Stimulated activated CD4-positive, alpha-beta T cell treated with anti-CD3 and anti-CD28 coated beads, TNF-alpha, amount 100 ng/mL, for 4 hours (primary cell): ENCODE measurements at regions not wholly inside any gene's neighbourhood (a gene's known extent, or its start where the extent isn't known, plus 50 kb on each side); places are given as distances from the start of the nearest gene placed in this dataset.
"Not testable (repeated sequence)": the region's sequence is repeated elsewhere in the genome, so short reads cannot be mapped to it uniquely, and the experiment has no call there.

Source experiments
- DNase-seq, 3 experiments: peaks; one replicate each; pipeline ENCODE4 v3.0.0-alpha.2; 2020; ENCODE audit warnings: low read depth in 3 of 3

DNA sequence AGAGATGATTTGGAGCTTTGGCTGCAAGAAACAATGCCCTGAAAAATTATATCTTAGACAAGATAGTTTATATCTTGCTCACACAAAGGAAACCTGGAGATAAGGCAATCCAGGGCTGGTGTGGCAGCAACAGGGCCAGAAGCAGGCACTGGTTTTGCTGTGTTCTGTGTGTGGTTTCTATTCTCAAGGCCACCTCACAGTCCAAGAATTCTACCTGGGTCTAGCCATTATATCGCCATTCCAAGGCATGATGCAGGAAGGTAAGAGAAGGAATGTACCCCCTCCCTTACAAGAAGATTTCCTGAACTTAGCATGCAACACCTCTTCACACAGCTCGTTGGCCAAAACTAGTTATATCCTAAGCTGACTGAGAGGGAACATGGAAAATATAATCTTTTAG lies 74.5 kb upstream of the MEGF10 start:
- DNase-seq, result no peak

DNA sequence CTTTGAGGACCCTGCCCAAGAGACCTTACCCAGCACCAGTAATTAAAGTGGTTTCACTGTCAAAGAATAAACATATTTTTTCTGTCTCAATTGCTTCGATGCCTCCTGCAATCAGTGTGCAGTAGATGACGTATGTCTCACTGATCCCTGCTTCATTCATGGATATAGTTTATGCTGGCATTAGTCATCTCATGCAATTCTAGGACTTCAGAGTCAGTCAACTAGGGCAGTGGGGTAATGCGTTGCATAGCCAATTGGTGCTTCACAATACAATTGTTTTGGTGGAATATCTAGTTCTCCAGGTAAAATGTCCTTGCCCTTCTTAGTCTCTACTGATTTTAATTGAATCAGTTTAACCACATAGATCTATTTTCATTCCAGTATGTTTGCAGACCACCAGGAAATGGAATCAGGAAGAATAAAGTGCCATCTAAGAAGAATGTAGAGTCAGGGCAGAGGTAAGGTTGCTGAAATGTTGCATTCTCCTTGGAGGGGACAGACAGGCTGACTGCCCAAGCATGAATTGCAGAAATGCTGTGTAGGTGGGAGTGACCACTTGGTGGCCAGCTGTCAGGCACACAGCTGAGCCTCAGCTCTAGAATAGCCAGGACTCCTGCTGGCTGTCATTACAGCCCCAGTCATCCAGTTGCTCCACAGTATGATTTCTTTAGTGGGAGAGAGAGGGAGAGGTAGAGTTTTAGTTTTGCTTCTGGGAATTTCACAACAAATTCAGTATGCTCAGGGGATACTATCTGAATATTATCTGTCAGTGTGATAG lies 73.5 kb upstream of the MEGF10 start:
- no peak for DNase-seq

DNA sequence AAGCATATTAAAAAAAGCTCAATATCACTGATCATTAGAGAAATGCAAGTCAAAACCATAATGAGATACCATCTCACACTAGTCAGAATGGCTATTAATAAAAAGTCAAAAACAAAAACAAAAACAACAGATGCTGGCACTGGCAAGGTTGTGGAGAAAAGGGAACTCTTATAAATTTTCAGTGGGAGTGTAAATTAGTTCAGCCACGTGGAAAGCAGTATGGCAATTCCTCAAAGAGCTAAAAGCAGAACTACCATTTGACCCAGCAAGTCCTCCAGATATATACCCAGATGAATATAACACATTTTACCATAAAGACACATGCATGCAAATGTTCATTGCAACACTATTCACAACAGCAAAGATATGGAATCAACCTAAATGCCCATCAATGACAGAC lies 68.7 kb upstream of the MEGF10 start:
- DNase-seq, result not testable (repeated sequence)

DNA sequence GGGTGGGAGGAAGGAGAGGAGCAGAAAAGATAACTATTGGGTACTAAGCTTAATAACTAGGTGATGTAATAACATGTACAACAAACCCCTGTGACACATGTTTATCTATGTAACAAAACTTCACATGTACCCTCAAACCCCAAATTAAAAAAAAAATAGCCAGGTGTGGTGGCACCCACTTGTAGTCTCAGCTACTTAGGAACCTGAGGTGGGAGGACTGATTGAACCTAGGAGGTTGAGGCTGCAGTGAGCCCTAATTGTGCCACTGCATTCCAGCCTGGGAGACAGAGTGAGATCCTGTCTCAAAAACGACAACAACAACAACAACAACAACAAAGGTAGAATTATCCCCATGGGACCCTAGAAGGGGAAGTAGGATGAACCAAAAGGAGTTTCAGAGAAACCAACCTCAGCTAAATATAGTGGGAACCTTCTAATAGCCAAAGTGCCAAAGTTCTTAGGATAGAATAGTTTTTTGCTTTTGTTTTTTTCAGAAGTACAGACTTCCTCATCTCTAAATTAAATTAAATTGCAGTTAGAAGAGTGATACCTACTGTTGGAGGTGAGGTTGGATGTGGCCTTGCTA lies 67.9 kb upstream of the MEGF10 start:
- DNase-seq, result not testable (repeated sequence)

DNA sequence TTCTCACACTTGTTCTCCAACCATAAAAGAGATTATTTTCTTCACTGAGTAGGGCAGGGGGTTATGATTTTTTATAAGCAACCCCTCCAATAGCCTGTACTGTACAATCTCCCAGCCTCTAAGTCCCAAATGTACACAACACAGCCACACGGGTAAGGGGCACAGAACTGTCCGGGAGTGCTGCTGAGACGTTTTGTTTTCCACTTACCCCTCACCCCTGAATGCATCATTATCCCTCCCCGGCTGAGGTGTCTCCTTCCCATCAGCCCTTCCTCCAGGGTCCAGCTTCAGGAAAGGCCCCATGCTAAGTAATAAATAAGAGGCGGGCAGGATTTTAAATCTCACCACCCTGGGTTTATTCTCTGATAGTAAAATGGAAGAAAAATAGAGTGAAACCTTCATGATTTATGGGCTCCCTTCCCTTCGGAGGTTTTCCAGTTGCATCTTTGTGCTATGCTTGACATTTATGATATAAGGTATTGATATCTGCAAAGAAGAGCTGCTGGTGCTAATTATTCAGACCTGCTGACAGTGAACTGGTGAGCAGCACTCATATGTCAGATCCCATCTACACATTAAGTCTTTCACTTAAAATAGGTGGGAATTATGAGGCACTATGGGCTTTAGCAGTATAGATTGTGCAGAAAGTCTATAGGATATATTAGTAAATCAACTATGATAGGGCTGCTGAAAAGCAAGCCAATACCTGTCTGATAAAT lies 67.2 kb upstream of the MEGF10 start:
- no peak for DNase-seq

- no peak for DNase-seq
Measured at GRCh38 chr5:127227881-127228280, 62.7 kb upstream of the MEGF10 start.

GRCh38 chr5:127228540-127229184 lies 61.9 kb upstream of the MEGF10 start:
- DNase-seq, result no peak

- DNase-seq, result peak; percentile 16 to 33 (median 25)
Measured at GRCh38 chr5:127229185-127229889, 61.3 kb upstream of the MEGF10 start.

- no peak for DNase-seq
Measured at GRCh38 chr5:127231118-127231517, 59.5 kb upstream of the MEGF10 start.

- no peak for DNase-seq
Measured at GRCh38 chr5:127233590-127233989, 57.0 kb upstream of the MEGF10 start.

DNA sequence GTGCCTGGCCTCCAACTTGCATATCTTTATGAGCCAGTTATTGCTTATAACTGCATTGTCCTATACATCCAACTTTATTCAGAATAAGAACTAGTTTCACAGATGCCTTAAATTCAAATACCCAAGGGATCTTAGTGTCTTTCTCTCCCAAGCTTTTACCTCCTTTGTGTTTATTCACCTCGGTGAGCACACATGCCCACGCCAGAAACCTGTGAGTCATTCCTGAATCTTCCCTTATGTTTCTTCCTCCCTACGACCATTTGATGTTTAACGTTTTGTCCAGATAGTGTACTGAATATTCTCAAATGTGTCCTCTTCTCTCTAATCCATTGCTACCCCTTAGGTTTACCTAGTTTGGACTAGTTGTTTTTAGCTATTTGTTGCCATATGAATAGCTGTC lies 55.5 kb upstream of the MEGF10 start:
- no peak for DNase-seq

DNA sequence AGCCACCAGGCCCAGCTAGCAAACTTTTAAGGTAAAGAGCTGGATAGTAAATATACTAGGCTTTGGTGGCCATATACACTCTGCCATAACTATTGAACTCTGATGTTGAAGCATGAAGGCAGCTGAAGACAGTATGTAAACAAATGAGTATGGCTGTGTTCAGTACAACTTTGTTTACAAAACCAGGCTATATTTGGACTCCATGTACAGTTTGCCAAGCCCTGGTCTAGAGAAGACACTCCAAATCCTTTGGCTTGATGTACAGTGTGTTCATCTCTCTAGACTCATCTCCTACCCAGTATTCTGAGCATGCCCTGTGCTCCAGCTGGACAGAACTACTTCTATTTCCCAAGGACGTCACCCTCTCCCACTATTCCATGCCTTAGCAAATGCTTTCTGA lies 54.3 kb upstream of the MEGF10 start:
- no peak for DNase-seq
